HG03565 (cell line): ENCODE measurements at regions not wholly inside any gene's neighbourhood (a gene's known extent, or its start where the extent isn't known, plus 50 kb on each side); places are given as distances from the start of the nearest gene placed in this dataset.

Experiments
- ATAC-seq: cut with Tn5 transposase; IDR thresholded peaks from one replicate; pipeline ENCODE4 v1.9.1; 2021; ENCODE audit warnings: mild to moderate bottlenecking, moderate library complexity; ENCODE audit not compliant: unreplicated experiment

DNA sequence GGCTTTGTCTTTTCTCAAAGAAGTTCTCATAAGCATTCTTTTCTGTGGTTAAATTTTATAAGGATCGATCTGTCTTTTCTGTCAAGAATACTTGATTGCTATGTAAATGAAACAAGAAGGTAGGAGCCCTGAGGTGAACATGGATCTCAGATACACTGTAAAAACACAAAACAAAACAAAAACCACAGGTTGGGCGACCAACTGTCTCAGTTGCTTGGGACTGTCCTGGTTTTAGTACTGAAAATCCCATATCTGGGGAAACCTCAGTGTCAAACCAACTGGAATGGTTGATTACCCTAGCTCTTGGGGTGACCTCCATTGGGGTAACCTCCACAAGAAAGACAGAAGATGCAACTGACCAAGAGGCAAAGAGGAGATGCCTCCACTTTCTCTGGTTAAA is 55.8 kb upstream of the TMEM178A start:
- no peak for ATAC-seq

DNA sequence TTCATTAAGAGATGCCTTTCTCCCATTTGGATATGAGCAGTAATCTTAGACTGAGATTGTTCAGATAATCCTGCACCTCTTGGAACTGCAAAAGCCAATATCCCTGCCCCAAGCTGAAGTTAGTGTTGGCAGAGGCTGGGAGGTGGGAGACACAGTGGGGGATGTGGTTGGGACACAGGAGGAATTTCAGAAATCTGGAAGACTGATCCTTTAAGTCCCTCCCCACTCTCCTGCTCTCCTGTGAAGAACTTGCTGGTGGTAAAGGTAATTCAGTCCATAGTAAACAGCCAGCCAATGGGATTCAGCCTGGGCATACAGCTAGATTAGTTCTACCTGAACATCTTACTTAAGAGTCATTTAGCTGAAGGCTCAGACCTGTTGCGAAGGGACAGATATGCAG is 50.0 kb upstream of the TMEM178A start:
- ATAC-seq, result no peak
